Stimulated activated naive CD8-positive, alpha-beta T cell treated with anti-CD3 and anti-CD28 coated beads, Interleukin-15, amount 100 ng/mL, for 72 hours (primary cell): ENCODE measurements at regions not wholly inside any gene's neighbourhood (a gene's known extent, or its start where the extent isn't known, plus 50 kb on each side); places are given as distances from the start of the nearest gene placed in this dataset.
A peak's percentile ranks its signal among the peaks of the same experiment; 100 is the strongest.
"Not testable (repeated sequence)": the region's sequence is repeated elsewhere in the genome, so short reads cannot be mapped to it uniquely, and the experiment has no call there.

Source experiments
- ATAC-seq: fragments of 150-1000 bp; cut with Tn5 transposase; 2 replicates; pipeline ENCODE4 v1.10.0; 2021; ENCODE audit warnings: mild to moderate bottlenecking, moderate library complexity
- DNase-seq, 2 donors: peaks; one replicate each; pipeline ENCODE4 v3.0.0; 2021 to 2022
- H3K27ac Mint-ChIP-seq, 2 donors: one replicate each; pipeline ENCODE4 v1.8.0; 2022; ENCODE audit warnings: mild to moderate bottlenecking in 2 of 2, mixed read lengths in 2 of 2, moderate library complexity in 2 of 2
- H3K27me3 Mint-ChIP-seq: one replicate; pipeline ENCODE4 v1.8.0; 2022; ENCODE audit warnings: mixed read lengths
- H3K4me1 Mint-ChIP-seq: one replicate; pipeline ENCODE4 v1.8.0; 2022; ENCODE audit warnings: mild to moderate bottlenecking, mixed read lengths
- H3K4me3 Mint-ChIP-seq, 2 donors: one replicate each; pipeline ENCODE4 v1.8.0; 2022; ENCODE audit warnings: mild to moderate bottlenecking in 2 of 2, mixed read lengths in 2 of 2, moderate library complexity in 1 of 2
- H3K9me3 Mint-ChIP-seq, 2 donors: one replicate each; pipeline ENCODE4 v1.8.0; 2022; ENCODE audit warnings: mixed read lengths in 2 of 2

DNA sequence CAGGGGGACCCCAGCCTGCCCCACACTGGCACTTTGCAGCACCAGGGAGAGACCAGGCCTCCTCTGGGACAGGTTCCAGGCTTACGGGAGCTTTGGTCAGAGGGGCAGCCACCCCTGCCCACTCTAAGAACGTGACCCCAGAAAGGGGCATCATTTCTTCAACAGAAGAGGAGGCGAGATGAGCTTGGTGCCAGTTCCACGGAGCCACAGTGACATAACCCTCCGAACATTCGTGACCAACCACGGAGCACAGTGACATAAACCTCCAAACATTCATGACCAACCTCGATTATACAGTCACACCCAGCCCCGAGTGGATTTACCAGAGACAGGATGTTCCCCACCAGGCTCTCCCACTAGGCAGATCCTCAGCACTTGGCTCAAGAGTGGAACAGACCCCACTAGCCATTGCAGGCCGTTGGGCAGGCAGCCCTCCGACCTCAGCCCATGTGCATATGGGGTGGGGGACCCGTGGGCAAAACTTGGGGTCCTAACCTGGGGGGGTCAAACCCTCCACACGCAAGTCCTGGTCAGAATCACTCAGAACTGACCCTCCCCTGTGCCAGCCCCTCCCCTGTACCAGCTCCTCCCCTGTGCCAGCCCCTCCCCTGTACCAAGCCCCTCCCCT, 112.9 kb downstream of the METRNL start:
- Mint-ChIP-seq H3K9me3 (peaks cover 0 to 4% of the 10 kb centered on the region in 2 donors), H3K4me3 (no peak overlapping the region), H3K4me1 (peaks cover 31% of the 10 kb centered on the region), H3K27me3 (no peaks in the 10 kb centered on the region), H3K27ac (no peak overlapping the region)
- ATAC-seq = no peak
- DNase-seq = peak in 1 of 2 donors; percentile 7

DNA sequence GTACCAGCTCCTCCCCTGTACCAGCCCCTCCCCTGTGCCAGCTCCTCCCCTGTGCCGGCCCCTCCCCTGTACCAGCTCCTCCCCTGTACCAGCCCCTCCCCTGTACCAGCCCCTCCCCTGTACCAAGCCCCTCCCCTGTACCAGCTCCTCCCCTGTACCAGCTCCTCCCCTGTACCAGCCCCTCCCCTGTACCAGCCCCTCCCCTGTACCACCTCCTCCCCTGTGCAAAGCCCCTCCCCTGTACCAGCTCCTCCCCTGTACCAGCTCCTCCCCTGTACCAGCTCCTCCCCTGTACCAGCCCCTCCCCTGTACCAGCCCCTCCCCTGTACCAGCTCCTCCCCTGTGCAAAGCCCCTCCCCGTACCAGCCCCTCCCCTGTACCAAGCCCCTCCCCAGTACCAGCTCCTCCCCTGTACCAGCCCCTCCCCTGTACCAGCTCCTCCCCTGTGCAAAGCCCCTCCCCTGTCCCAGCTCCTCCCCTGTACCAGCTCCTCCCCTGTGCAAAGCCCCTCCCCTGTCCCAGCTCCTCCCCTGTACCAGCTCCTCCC, 113.5 kb downstream of the METRNL start:
- not testable (repeated sequence) for ATAC-seq, H3K27me3 Mint-ChIP-seq, H3K27ac Mint-ChIP-seq, H3K9me3 Mint-ChIP-seq, H3K4me3 Mint-ChIP-seq
- peak in 1 of 2 donors; percentile 8 for DNase-seq
- peaks cover 31% of the 10 kb centered on the region for H3K4me1 Mint-ChIP-seq

DNA sequence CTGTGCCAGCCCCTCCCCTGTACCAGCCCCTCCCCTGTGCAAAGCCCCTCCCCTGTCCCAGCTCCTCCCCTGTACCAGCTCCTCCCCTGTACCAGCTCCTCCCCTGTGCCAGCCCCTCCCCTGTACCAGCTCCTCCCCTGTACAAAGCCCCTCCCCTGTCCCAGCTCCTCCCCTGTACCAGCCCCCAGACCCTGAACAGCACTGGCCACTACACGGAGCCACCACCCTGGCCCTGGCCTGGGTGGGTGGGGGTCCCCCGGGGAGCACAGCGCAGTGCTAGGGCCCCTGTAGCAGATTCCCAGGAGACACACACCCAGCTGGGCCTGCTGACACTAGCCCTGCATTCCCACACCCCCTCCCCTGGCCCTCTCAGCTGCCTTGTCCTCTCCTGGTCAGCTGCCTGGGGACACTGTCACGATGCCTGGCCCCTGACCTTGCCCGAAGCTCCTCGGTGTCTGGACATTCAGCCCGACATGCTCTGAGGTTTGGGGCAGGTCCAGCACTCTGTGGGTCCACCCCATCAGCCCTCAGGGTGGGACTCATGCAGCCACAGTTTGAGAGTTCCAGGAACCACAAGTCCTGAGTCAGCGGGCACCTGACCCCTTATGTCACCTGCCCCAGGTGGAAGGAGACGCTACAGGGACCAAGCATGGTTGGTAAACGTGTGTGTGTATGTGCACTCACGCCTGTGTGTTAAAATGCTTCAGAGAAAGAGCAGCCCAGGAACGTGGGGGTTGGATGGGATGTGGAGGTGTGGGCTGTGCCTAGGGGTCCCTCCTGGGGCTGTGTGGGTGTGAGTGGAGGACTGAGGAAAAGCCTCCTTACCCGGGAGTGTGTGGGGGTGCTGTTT, 114.2 kb downstream of the METRNL start:
- Mint-ChIP-seq H3K4me3 (peak overlapping the region; percentile 41 to 62), H3K9me3 (no peaks in the 10 kb centered on the region), H3K27me3 (no peaks in the 10 kb centered on the region), H3K4me1 (peaks cover 36% of the 10 kb centered on the region), H3K27ac (peak overlapping the region; percentile 14 to 49)
- DNase-seq (peak in 1 of 2 donors; percentile 14), ATAC-seq (peak; percentile 61)

DNA sequence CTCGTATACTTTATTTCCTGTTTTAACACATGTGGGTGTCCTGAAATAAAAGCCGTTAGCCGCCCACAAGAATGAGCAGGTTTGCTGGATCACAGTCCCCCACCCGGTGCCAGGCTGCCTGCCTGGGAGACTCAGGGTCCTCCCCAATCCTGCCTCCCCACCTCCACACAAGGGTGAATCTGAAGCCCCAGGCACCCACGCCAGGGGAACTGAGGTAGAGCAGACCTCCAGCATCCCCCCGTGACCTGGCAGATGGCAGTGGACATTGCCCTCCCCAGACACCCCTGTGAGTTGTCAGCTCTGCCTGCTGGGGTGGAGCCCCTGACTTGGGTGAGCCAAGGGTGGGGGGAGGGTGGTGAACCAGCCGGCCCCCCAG, 114.8 kb downstream of the METRNL start:
- Mint-ChIP-seq H3K27ac (peak overlapping the region; percentile 14 to 49), H3K27me3 (no peaks in the 10 kb centered on the region), H3K4me3 (peak overlapping the region; percentile 41 to 62), H3K4me1 (peaks cover 42% of the 10 kb centered on the region), H3K9me3 (no peaks in the 10 kb centered on the region)
- DNase-seq = peak in 1 of 2 donors; percentile 13
- ATAC-seq = no peak

DNA sequence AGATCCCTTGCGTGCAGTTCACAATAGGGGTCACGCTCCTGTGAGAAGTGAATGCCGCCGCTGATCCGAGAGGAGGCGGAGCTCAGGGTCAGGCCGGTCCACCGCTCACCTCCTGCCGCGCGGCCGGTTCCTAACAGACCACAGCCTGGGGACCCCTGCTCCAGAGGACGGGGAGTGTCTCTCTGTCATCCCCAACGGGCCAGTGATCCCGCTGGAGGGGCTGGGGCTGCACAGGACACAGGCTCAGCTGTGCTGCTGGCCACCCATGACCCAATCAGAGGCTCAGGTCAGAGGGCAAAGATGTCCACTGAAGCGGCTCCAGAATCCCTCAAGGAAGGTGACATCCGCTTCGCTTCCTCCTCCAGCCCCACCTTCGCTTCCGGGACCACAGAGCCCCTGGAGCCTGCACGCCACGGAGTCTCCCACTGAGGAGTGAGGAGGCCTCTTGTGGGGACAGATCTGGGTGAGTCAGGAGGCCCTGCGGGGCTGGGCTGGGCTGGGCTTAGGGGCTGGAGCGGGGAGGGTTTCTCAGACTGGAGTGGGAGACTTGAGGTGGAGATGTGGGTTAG, 115.4 kb downstream of the METRNL start:
- no peaks in the 10 kb centered on the region for H3K9me3 Mint-ChIP-seq
- DNase-seq (peak in 1 of 2 donors; percentile 7), ATAC-seq (no peak)
- no peaks in the 10 kb centered on the region for H3K27me3 Mint-ChIP-seq
- peaks cover 49% of the 10 kb centered on the region for H3K4me1 Mint-ChIP-seq
- H3K27ac Mint-ChIP-seq = peak overlapping the region in 1 of 2 donors; percentile 7
- H3K4me3 Mint-ChIP-seq = peak overlapping the region in 1 of 2 donors; percentile 27

DNA sequence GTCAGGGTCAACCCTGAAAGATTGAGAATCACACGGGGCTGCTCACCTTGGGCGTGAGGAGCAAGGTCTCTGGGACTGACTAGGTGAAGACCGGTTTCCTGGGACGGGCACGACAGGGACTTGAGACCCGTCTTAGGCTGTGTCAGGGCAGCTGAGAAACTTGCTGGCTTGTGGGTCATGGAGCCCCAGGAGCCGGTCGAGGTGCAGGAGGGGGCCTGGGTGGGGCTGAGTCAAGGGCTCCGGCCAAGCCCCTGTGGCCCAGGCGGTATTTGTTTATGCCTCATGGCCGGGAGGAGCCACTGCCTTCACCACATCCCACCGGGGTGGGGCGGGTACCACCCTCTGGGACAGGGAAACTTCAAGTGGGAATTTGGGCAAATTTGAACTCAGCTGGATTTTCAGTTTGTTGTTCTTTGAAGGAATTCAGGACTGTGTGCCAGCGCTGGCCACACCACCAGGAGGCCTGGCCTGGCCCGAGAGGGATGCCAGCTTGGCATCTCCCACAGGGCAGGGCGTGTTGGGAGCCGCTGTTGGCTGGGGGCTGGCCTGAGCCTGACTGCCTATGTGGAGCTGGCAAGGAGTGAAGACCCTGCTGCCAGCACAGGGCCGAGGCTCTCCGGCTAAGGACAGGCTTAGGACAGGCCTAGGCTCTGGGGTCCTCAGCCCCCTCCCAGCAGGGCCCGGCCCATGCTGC, 116.1 kb downstream of the METRNL start:
- peaks cover 56% of the 10 kb centered on the region for H3K4me1 Mint-ChIP-seq
- H3K4me3 Mint-ChIP-seq = no peak overlapping the region
- peak in 1 of 2 donors; percentile 8 for DNase-seq
- no peaks in the 10 kb centered on the region for H3K27me3 Mint-ChIP-seq
- ATAC-seq = no peak
- H3K9me3 Mint-ChIP-seq = no peaks in the 10 kb centered on the region
- H3K27ac Mint-ChIP-seq = no peak overlapping the region

DNA sequence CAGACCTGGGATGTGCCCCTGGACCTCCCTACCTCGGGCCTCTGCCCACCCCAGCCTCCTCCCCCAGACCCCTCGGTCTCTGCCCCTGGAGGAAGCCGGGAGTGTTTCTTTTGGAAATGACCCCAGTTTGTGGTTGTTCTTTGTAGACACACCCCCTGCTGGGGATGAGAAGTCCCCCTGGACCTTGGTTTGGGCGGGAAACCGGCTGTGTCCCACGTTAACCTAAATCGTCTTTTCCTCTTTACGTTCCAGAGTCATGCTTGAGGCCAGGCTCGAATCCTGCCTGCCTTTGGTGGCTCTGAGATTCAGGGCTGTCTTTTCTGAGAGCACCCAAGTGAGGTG, 116.6 kb downstream of the METRNL start:
- peaks cover 57% of the 10 kb centered on the region for H3K4me1 Mint-ChIP-seq
- ATAC-seq (no peak), DNase-seq (peak in 1 of 2 donors; percentile 10)
- H3K27ac Mint-ChIP-seq = no peak overlapping the region
- H3K27me3 Mint-ChIP-seq = no peaks in the 10 kb centered on the region
- no peak overlapping the region for H3K4me3 Mint-ChIP-seq
- no peaks in the 10 kb centered on the region for H3K9me3 Mint-ChIP-seq

DNA sequence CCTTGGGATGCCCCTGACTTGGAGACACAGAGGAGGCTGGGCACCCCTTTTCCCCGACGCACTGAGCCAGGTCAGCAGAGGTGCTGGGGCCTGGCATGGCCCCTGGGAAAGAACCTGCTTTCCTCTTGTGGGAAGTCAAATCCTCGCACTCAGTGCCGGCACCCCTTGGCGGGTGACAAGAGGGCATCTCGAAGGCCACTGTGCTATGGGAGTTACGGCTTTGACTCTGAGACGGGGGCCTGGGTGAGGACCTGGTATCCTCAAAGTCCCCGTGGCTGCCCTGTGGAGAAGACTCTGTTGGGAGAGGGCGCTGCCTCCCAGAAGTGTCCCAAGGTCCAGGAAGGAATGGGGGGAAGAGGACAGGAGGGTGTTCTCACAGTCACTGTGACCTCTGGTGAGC, 117.0 kb downstream of the METRNL start:
- Mint-ChIP-seq H3K4me3 (no peak overlapping the region), H3K9me3 (no peaks in the 10 kb centered on the region), H3K27me3 (no peaks in the 10 kb centered on the region), H3K4me1 (peaks cover 61% of the 10 kb centered on the region), H3K27ac (peak overlapping the region in 1 of 2 donors; percentile 76)
- DNase-seq = no peak
- ATAC-seq = no peak

DNA sequence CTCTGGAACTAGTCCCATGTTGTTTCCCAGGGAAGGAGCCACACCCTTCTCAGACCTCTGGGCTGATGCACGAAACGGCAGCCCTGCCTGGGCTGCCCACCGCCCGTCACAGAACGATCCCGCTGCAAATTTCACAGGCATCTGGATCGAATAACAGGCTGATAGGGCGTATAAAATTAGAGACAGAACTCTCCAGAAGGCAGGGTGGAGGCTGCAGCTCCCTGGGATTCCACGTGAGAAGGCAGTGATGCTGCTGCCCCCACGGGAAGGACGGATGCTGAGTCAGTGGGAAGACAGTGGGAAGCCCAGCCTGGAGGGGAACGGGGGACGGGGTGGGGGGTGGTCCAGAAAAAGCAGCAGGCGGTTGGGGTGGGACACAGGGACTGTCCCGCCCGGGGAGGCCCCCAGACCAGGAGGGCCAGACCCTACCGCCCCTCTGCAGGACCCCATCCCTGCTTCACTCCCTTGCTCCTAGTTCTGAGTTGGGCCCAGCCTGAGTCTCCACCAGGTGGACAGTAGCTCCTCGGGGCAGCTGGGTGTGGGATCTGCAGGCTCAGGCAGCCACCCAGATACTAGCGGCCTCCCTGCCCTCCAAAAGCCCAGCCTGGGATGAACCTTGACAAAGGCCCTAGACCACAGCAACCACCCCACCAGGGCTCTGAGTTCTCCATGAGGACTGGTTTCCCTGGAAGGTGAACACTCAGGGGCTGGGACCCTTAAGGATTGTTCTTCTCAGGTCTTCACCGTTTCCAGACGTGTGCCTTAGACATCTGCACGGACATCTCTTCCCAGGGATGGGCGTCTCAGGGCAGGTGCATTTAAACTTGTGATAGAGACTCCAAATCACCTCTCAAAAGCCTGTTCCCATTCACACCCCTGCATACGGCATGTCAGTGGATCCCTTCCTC, 117.8 kb downstream of the METRNL start:
- no peaks in the 10 kb centered on the region for H3K27me3 Mint-ChIP-seq
- H3K4me1 Mint-ChIP-seq = peaks cover 69% of the 10 kb centered on the region
- no peak overlapping the region for H3K4me3 Mint-ChIP-seq
- ATAC-seq = no peak
- H3K9me3 Mint-ChIP-seq = no peaks in the 10 kb centered on the region
- DNase-seq = peak in 1 of 2 donors; percentile 8
- H3K27ac Mint-ChIP-seq = no peak overlapping the region

DNA sequence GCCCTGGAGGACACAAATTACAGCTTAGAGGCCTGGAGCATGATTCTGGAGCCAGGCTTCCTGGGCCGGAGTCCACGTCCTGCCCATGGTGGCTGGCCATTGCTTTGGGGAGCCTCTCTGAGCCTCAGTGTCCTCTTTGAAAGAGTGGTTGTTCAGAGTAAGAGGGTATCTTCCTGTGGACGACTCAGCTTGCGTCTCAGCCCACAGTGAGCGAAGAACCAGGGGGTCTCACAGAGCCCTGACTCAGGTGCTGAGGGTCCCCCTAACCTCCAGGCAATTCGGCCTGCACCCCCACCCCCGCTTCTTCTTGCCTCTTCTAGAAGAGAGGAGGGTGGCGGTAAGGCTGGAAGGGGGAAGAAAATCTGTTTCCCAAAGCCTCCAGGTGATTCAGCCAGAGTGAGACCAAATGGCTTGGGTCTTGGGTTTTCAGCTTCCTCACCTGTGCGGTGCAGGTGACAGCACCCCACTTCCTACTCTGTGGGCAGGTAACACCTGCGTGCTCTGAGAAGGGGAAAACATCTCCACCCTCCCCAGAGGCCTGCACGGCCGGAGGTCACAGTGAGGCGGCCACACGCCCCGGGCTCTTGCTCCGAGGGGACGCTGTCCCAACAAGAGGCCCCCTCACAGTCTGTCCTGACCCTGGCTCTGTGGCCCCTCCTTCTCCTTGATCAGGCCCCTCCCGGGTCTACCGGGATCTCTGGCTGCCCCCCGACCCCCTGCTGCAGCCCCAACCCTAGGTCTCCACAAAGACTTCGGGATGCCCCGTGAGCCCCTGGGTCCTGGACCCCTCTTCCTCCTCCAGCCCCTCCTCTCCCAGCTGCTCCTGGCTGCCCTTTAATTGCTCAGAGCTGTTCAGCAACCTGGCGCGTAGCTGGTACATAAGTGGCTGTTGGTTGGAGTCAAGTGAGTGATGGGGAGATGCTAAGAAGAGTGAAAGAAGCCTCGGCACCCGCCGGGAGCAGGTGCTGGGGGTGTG, 119.2 kb downstream of the METRNL start:
- Mint-ChIP-seq H3K4me1 (peaks cover 71% of the 10 kb centered on the region), H3K4me3 (peak overlapping the region; percentile 76 to 83), H3K27me3 (no peaks in the 10 kb centered on the region), H3K9me3 (no peaks in the 10 kb centered on the region), H3K27ac (peak overlapping the region; percentile 89 to 95)
- no peak for ATAC-seq
- peak in 1 of 2 donors; percentile 24 for DNase-seq

DNA sequence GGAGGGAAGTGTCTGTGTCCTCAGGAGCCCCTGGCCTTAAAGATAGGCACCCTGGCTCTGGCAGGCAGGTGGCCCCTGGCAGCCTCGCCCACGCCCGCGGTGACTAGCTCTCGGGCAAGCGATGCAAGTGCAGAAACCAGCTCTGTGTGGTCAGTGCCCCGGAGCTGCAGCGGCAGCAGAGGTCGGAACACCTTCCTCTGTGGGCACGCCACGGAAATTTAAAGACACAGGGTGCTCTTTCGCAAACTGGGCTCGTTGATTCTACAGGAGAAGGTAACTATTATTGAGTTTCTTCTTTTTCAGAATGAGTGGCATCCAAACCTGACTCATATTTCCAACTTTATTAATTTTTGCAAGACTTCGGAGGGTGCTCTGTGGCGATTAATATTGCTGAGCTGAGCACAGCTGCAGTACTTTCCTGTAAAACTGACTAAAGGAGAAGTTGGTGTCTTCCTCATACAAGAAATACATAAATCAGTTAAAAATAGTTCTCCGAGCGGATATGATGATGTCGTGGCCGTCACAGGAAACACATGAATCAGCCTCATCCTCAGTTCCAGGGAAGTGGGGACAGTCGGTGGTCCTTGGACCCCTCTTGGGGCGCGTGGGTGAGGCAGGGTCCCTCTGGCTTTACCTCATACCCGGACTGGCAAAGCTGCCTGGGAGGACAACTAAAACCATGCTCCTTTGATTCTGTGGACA, 120.2 kb downstream of the METRNL start:
- DNase-seq (peak; percentile 57 to 83), ATAC-seq (peak; percentile 52)
- Mint-ChIP-seq H3K9me3 (no peaks in the 10 kb centered on the region), H3K4me1 (peaks cover 61% of the 10 kb centered on the region), H3K4me3 (peak overlapping the region; percentile 76 to 83), H3K27ac (peak overlapping the region; percentile 89 to 95), H3K27me3 (no peaks in the 10 kb centered on the region)

DNA sequence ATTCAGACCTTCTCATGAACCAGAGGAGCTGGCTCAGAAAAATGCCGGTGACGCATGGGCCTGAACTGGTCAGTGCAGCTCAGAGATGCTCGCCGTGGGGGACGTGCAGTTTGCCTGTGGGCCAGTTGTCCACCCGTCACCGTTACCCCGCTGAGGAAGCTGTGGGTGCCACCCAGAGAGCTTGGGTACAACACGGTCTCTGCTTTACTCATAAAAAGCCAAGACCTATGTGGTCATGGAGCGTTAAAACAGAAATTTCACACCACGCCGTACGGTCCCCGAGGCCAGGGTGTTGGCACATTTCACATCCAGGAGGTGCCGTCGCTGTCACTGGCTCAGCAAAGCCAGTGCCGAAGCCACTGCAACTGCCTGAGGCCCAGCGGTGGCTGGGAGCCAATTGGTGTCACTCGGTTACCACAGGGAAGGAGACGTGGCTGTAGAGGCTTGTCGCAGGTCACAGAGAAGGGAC, 120.9 kb downstream of the METRNL start:
- ATAC-seq = peak; percentile 91
- peak overlapping the region; percentile 76 to 83 for H3K4me3 Mint-ChIP-seq
- peak overlapping the region; percentile 89 to 95 for H3K27ac Mint-ChIP-seq
- no peaks in the 10 kb centered on the region for H3K27me3 Mint-ChIP-seq
- DNase-seq = peak; percentile 78 to 96
- H3K4me1 Mint-ChIP-seq = peaks cover 55% of the 10 kb centered on the region
- H3K9me3 Mint-ChIP-seq = no peaks in the 10 kb centered on the region

DNA sequence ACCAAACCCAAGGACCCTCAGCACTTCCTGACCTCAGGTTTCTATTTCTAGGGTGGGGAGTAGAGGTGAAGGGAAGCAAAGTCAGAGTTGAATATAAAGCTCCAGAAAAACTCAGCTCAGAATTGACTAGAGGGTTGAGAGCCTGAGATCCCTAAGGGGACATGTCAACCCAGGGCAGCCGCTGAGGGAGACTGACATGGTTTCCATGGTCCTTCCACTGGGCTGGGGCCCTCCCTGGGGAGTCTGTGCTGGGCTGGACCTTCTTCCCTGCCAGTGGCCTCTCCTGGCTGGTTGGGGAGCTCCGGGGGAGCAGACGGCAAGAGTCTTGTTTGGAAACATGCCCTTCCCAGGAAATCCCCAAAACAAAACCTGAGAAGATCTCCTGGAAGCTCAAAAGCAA, 121.3 kb downstream of the METRNL start:
- peaks cover 54% of the 10 kb centered on the region for H3K4me1 Mint-ChIP-seq

More for the DNA sequence above, 121.3 kb downstream of the METRNL start:
- Mint-ChIP-seq H3K9me3 (no peaks in the 10 kb centered on the region), H3K4me3 (peak overlapping the region; percentile 76 to 83), H3K27me3 (no peaks in the 10 kb centered on the region), H3K27ac (peak overlapping the region; percentile 76 to 95)
- DNase-seq (no peak), ATAC-seq (no peak)
